22Rv1 (cell line): ENCODE measurements at regions not wholly inside any gene's neighbourhood (a gene's known extent, or its start where the extent isn't known, plus 50 kb on each side); places are given as distances from the start of the nearest gene placed in this dataset.

Source experiments
- ZFX ChIP-seq: fragments of 450-650 bp; IDR thresholded peaks from 2 replicates; pipeline ENCODE4 v1.6.1; 2017; ENCODE audit warnings: antibody characterized with exemption, borderline replicate concordance
- TF ChIP-seq, protein P1 (sequence below): fragments of 450-650 bp; IDR thresholded peaks from 2 replicates; pipeline ENCODE4 v1.5.1; 2017; ENCODE audit warnings: mild to moderate bottlenecking

DNA sequence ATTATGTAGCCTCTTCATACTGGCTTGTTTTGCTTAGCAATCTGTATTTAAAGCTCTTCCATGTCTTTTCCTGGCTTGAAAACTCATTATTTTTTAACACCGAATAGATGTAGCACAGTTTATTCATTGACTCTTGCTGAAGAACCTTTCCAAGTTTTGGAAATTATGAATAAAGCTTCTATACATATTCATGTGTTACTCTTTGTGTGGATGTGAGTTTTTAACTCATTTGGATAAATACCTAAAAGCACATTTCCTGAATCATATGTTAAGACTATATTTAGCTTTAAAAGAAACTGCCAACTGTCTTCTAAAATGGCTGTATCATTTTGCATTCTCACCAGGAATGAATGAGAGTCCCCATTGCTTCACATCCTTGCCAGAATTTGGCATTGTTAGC, 2061.7 kb upstream of the AGA start:
- TF ChIP-seq, protein P1, sequence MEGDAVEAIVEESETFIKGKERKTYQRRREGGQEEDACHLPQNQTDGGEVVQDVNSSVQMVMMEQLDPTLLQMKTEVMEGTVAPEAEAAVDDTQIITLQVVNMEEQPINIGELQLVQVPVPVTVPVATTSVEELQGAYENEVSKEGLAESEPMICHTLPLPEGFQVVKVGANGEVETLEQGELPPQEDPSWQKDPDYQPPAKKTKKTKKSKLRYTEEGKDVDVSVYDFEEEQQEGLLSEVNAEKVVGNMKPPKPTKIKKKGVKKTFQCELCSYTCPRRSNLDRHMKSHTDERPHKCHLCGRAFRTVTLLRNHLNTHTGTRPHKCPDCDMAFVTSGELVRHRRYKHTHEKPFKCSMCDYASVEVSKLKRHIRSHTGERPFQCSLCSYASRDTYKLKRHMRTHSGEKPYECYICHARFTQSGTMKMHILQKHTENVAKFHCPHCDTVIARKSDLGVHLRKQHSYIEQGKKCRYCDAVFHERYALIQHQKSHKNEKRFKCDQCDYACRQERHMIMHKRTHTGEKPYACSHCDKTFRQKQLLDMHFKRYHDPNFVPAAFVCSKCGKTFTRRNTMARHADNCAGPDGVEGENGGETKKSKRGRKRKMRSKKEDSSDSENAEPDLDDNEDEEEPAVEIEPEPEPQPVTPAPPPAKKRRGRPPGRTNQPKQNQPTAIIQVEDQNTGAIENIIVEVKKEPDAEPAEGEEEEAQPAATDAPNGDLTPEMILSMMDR = no peak
- TF ChIP-seq ZFX = no peak
